CD14-positive monocyte (primary cell): ENCODE measurements at regions not wholly inside any gene's neighbourhood (a gene's known extent, or its start where the extent isn't known, plus 50 kb on each side); places are given as distances from the start of the nearest gene placed in this dataset.
A peak's percentile ranks its signal among the peaks of the same experiment; 100 is the strongest.

Source experiments
- DNase-seq, 3 donors: peaks; one replicate each; pipeline ENCODE4 v3.0.0-alpha.2; 2011 to 2022
- H2AFZ ChIP-seq: 2 replicates; pipeline ENCODE4 v1.6.0; 2012; ENCODE audit warnings: mild to moderate bottlenecking, low read depth, low read length, inconsistent platforms; ENCODE audit not compliant: insufficient read depth, poor library complexity, severe bottlenecking
- H3K27ac ChIP-seq, 2 donors: 1 replicate in 1 of 2; 2 replicates in 1 of 2; pipeline ENCODE4 v1.5.1; 2012 to 2013; ENCODE audit warnings: low read length in 2 of 2, control low read depth in 1 of 2, inconsistent platforms in 1 of 2, low read depth in 1 of 2, mild to moderate bottlenecking in 1 of 2
- H3K27me3 ChIP-seq, 2 donors: one replicate each; pipeline versions ENCODE4 v1.6.0 to v1.6.1; 2011 to 2013; ENCODE audit warnings: low read length in 2 of 2; ENCODE audit not compliant: control insufficient read depth in 2 of 2, insufficient read depth in 2 of 2
- H3K36me3 ChIP-seq, 2 donors: replicated peaks in 1 of 2; 1 replicate in 1 of 2; 2 replicates in 1 of 2; pipeline versions ENCODE4 v1.5.1 to v1.6.1; 2012 to 2013; ENCODE audit warnings: low read length in 2 of 2, control low read depth in 1 of 2, inconsistent platforms in 1 of 2, mild to moderate bottlenecking in 1 of 2; ENCODE audit not compliant: insufficient read depth in 2 of 2, control insufficient read depth in 1 of 2
- H3K4me1 ChIP-seq, 2 donors: 1 replicate in 1 of 2; 2 replicates in 1 of 2; pipeline versions ENCODE4 v1.5.1 to v1.6.1; 2012 to 2013; ENCODE audit warnings: low read length in 2 of 2, control low read depth in 1 of 2, inconsistent platforms in 1 of 2, mild to moderate bottlenecking in 1 of 2, moderate library complexity in 1 of 2; ENCODE audit not compliant: insufficient read depth in 2 of 2, control insufficient read depth in 1 of 2
- H3K4me2 ChIP-seq: replicated peaks from 2 replicates; pipeline ENCODE3; 2012; ENCODE audit warnings: low read length, moderate library complexity, mild to moderate bottlenecking; ENCODE audit not compliant: poor library complexity, severe bottlenecking; ENCODE audit errors: extremely low read depth
- H3K4me3 ChIP-seq, 3 experiments: fragments of 200-600 bp in 1 of 3; sonication (generic) in 1 of 3; replicated peaks in 1 of 3; 1 replicate in 2 of 3; 2 replicates in 1 of 3; pipeline ENCODE4 v1.5.1; 2011 to 2013; ENCODE audit warnings: low read length in 3 of 3, mild to moderate bottlenecking in 3 of 3, control low read depth in 2 of 3, low read depth in 2 of 3, inconsistent platforms in 1 of 3, moderate library complexity in 1 of 3
- H3K79me2 ChIP-seq: 2 replicates; pipeline ENCODE4 v1.6.0; 2012; ENCODE audit warnings: mild to moderate bottlenecking, control low read depth, inconsistent platforms, low read length, moderate library complexity; ENCODE audit not compliant: insufficient read depth
- H3K9ac ChIP-seq: 2 replicates; pipeline ENCODE4 v1.6.0; 2017; ENCODE audit warnings: low read length, mild to moderate bottlenecking; ENCODE audit not compliant: insufficient read depth, poor library complexity, severe bottlenecking
- H3K9me3 ChIP-seq, 2 donors: replicated peaks in 1 of 2; 1 replicate in 1 of 2; 2 replicates in 1 of 2; pipeline versions ENCODE4 v1.5.1 to v1.6.1; 2012 to 2013; ENCODE audit warnings: low read length in 2 of 2, control low read depth in 1 of 2; ENCODE audit not compliant: control insufficient read depth in 1 of 2, insufficient read depth in 1 of 2
- H4K20me1 ChIP-seq: 2 replicates; pipeline ENCODE4 v1.6.0; 2012; ENCODE audit warnings: mild to moderate bottlenecking, low read length, control low read depth, moderate library complexity; ENCODE audit not compliant: insufficient read depth
- H3K27ac Mint-ChIP-seq, 7 donors: one replicate each; pipeline ENCODE4 v1.8.0; 2020; ENCODE audit warnings: mild to moderate bottlenecking in 7 of 7, mixed read lengths in 7 of 7, moderate library complexity in 6 of 7, inconsistent platforms in 2 of 7
- H3K27me3 Mint-ChIP-seq, 3 donors: one replicate each; pipeline ENCODE4 v1.8.0; 2021 to 2022; ENCODE audit warnings: low read depth in 3 of 3, mild to moderate bottlenecking in 3 of 3, mixed read lengths in 3 of 3, moderate library complexity in 3 of 3, inconsistent platforms in 1 of 3
- H3K36me3 Mint-ChIP-seq, 2 donors: one replicate each; pipeline ENCODE4 v1.8.0; 2020; ENCODE audit warnings: mixed read lengths in 2 of 2, inconsistent platforms in 1 of 2, mild to moderate bottlenecking in 1 of 2
- H3K4me1 Mint-ChIP-seq: one replicate; pipeline ENCODE4 v1.8.0; 2020; ENCODE audit warnings: mild to moderate bottlenecking, mixed read lengths
- H3K4me3 Mint-ChIP-seq, 2 donors: one replicate each; pipeline ENCODE4 v1.8.0; 2020; ENCODE audit warnings: mild to moderate bottlenecking in 2 of 2, mixed read lengths in 2 of 2, moderate library complexity in 1 of 2
- H3K9me3 Mint-ChIP-seq, 7 donors: one replicate each; pipeline ENCODE4 v1.8.0; 2020 to 2022; ENCODE audit warnings: mixed read lengths in 7 of 7, mild to moderate bottlenecking in 6 of 7, moderate library complexity in 6 of 7, inconsistent platforms in 2 of 7
- CTCF ChIP-seq: fragments of 200-600 bp; IDR thresholded peaks from one replicate; pipeline ENCODE4 v1.8.0; 2022; ENCODE audit warnings: antibody characterized with exemption, mild to moderate bottlenecking
- WGBS: methylation state at CpG from one replicate; pipeline ENCODE4 v1.1.5; 2013; ENCODE audit warnings: missing lambda C conversion rate; ENCODE audit not compliant: insufficient coverage; 5-methylcytosine and 5-hydroxymethylcytosine counted together
- intact Hi-C, 2 donors: fragments of 100-400 bp; cut with micrococcal nuclease; formaldehyde crosslinking; loops; one replicate each; pipeline versions ENCODE4 v1.15.0 to v1.15.1; 2023

- Histone ChIP-seq H3K27ac (no peak overlapping the region), H3K4me3 (no peak overlapping the region), H3K4me1 (no peaks in the 10 kb centered on the region), H3K79me2 (no peaks in the 10 kb centered on the region), H3K9me3 (no peaks in the 10 kb centered on the region), H3K4me2 (no peak overlapping the region), H2AFZ (no peak overlapping the region), H3K9ac (no peak overlapping the region), H3K36me3 (no peaks in the 10 kb centered on the region), H3K27me3 (no peaks in the 10 kb centered on the region), H4K20me1 (no peaks in the 10 kb centered on the region)
- WGBS = 87% methylated on average over 5 of the region's 10 CpGs
- intact Hi-C loops = no loop called here
- no peak for DNase-seq
- Mint-ChIP-seq H3K9me3 (peaks cover 0 to 3% (median 0%) of the 10 kb centered on the region in 7 donors), H3K27ac (peak overlapping the region in 1 of 7 donors; percentile 1), H3K4me3 (no peak overlapping the region), H3K27me3 (peaks cover 0 to 4% (median 3%) of the 10 kb centered on the region in 3 donors), H3K4me1 (no peaks in the 10 kb centered on the region), H3K36me3 (no peaks in the 10 kb centered on the region)
- no peak for TF ChIP-seq CTCF
These were observed 146.6 kb upstream of the NCK2 start for GRCh38 chr2:105597806-105598803.

DNA sequence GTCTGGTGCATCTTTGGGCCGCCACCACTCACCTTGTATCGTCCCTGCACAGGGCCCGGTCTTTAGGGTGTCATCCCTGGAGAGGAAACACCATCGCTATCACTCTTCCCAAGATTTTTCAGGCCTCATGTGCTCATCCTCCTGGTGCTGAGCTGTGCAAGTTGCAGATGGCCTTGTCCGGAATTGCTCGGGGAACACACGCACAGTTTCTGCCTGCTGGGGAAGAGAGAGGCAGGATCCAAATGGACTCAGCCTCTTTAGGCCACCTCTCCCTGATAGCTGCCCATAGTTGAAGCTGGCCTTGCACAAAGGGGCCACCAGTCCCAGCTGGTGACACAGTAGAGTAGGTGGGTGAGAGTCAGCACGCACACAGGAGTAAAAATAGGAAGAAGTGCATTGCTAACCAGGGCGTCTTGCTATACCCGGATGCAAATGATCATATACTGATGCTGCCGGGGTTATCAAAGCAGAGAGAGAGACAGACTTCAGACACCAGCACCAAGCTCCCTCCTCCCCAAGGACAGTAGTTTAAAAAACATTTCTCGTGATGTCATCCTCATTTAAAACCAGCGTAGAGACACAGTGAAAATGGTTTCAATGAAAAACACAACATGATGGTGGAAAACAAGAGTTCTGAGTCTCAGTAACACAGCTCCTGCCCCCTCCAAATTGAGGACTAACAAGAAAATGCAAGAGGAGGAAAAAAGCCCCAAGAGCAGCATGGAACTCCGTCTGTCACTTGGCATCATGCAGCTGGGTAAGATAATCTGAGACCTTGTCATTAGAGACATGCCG lies 147.5 kb upstream of the NCK2 start:
- Histone ChIP-seq H3K27ac (no peak overlapping the region), H3K4me1 (no peaks in the 10 kb centered on the region), H3K79me2 (no peaks in the 10 kb centered on the region), H4K20me1 (no peaks in the 10 kb centered on the region), H3K9ac (no peak overlapping the region), H3K9me3 (no peaks in the 10 kb centered on the region), H3K4me2 (no peak overlapping the region), H3K27me3 (no peaks in the 10 kb centered on the region), H3K36me3 (no peaks in the 10 kb centered on the region), H3K4me3 (no peak overlapping the region), H2AFZ (no peak overlapping the region)
- intact Hi-C loops = no loop called here
- Mint-ChIP-seq H3K4me3 (no peak overlapping the region), H3K36me3 (no peaks in the 10 kb centered on the region), H3K4me1 (no peaks in the 10 kb centered on the region), H3K9me3 (peaks cover 0 to 1% (median 0%) of the 10 kb centered on the region in 7 donors), H3K27ac (no peak overlapping the region), H3K27me3 (peaks cover 0 to 6% (median 3%) of the 10 kb centered on the region in 3 donors)
- 97% methylated on average over 7 of the region's 15 CpGs for WGBS
- no peak for TF ChIP-seq CTCF
- DNase-seq = no peak
